Inferior parietal cortex (tissue), 1 donor: ENCODE measurements at regions not wholly inside any gene's neighbourhood (a gene's known extent, or its start where the extent isn't known, plus 50 kb on each side); places are given as distances from the start of the nearest gene placed in this dataset.
A peak's percentile ranks its signal among the peaks of the same experiment; 100 is the strongest.
"Not testable (repeated sequence)": the region's sequence is repeated elsewhere in the genome, so short reads cannot be mapped to it uniquely, and the experiment has no call there.

Source experiments
- DNase-seq: peaks from one replicate; pipeline ENCODE4 v3.0.0-alpha.2; 2016; ENCODE audit errors: extremely low spot score

GRCh38 chr16:5770118-5770517 lies 672.5 kb upstream of the EEF2KMT start:
- no peak for DNase-seq

- DNase-seq: no peak
Measured at GRCh38 chr16:5769513-5769912, 671.9 kb upstream of the EEF2KMT start.

DNA sequence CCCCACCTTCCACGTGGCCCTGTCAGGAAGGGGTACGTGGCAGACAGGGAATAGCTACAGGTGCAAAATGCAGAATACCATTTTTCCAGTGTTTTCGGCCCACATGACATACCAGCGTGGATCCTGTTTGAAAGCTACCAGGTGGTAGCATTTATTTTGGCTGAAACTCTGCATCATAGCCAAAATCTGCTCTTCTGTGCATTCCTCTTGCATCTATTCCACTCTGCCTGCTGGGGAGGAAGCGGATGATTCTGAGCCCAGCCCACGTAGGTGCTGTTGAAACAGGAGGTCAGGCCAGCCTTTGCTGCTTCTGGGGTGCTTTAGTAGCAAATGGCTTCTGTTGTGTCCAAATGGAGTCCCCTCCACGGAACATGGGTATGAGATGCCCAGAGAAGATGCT lies 670.9 kb upstream of the EEF2KMT start:
- DNase-seq: no peak

GRCh38 chr16:5763176-5763575 lies 665.6 kb upstream of the EEF2KMT start:
- no peak for DNase-seq

DNA sequence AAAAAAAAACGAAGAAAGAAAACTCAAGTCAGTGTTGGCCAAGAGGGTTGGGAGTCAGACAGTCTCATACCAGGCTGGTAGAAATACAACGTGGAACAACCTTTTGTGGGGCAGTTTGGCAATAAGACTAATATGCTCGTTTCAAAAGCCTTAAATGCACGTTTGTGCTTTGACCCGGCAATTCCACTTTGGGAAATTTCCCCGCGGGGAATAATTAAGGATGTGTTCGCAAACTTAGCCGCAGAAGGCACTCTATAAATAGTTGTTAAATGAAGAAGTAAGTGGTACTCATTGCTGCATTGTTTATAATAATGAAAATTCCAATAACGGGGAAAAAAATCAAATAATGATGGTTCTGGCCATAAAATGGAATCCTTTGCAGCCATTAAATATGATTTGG lies 664.8 kb upstream of the EEF2KMT start:
- no peak for DNase-seq

DNA sequence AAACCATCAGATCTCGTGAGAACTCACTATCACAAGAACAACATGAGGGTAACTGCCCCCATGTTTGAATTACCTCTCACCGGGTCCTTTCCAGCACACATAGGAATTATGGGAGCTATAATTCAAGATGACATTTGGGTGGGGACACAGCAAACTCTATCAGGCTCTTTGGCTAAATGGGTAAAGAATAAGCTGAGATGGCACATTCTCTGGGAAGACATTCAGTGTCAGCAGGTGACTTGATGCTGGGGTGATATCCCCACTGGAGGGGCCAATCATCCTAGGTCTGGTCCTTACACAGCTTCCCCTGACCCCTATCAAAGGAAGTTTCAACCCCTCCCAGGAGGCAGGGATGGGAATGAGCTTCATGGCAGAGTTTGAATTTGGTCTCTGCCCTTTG lies 664.0 kb upstream of the EEF2KMT start:
- no peak for DNase-seq

- DNase-seq: no peak
Measured at GRCh38 chr16:5758281-5758680, 660.7 kb upstream of the EEF2KMT start.

DNA sequence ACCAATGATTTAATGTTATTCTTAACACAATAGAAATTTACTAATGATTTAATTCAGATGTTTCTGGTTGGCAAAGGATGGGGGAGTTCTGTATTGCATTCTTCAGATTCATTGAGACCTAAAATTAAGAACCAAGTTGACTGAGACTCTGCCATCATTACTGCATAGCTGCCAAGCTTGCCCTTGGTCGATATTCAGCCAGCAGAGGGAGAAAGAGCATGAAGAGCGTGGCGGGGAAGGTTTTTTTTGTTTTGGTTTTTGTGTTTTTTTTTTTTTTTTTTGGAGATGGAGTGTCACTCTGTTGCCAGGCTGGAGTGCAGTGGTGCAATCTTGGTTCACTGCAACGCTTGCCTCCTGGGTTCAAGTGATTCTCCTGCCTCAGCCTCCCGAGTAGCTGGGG lies 659.4 kb upstream of the EEF2KMT start:
- no peak for DNase-seq

- no peak for DNase-seq
Measured at GRCh38 chr16:5753381-5753780, 655.8 kb upstream of the EEF2KMT start.

GRCh38 chr16:5751216-5751615 lies 653.6 kb upstream of the EEF2KMT start:
- DNase-seq: no peak

- DNase-seq: not testable (repeated sequence)
Measured at GRCh38 chr16:5750439-5750838, 652.8 kb upstream of the EEF2KMT start.

GRCh38 chr16:5738586-5738985 lies 641.0 kb upstream of the EEF2KMT start:
- no peak for DNase-seq

- DNase-seq: peak; percentile 30
Measured at GRCh38 chr16:5736209-5736930, 638.8 kb upstream of the EEF2KMT start.

DNA sequence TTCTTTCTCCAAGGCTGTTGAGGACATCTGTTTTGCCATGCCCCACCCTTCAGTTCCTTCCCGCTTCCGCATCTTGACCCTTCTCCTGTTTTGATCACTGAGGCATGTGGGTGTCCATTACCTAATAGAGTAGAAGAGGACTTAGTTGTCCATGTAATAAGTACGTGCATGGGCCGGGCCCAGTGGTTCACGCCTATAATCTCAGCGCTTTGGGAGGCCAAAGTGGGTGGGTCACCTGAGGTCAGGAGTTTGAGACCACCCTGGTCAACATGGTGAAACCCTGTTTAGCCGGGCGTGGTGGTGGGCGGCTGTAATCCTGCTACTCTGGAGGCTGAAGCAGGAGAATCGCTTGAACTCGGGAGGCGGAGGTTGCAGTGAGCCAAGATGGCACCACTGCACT lies 637.8 kb upstream of the EEF2KMT start:
- no peak for DNase-seq

DNA sequence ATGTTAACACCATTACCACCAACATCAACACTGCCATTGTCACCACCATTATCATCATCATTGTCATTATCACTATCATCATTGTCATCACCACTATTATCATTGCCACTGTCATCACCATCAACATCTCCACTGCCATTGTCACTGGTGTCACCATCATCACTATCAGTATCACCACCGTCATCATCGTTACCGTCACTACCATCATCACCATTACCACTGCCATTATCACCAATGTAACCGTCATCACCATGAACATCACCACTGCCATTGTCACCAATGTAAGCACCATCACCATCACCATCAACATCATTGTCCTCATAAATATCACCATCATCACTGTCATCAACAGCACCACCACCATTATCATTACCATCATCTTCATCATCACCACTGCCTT lies 633.2 kb upstream of the EEF2KMT start:
- no peak for DNase-seq

DNA sequence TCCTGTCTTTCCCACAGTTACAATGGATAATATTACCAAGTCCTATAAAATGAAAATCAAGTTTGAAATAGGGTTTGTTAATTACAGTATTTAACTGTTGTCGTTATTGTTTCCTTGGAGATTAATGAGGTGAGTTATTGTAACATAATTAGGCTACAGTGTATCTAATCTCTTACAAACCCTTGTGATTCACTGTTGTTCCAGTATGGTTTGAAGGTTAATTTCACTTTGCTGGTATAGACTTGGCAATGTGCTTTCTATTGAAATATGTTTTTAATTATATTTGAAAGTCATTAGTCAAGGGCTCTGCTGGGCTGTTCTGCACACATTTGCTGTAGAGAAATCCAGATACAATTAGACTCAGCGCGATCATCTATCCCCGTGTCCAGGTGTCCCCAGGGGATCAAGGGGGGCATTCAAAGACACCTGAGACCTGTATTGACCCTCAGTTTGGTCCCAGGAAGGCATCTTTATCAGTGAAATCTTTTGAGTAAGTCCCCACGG lies 624.6 kb upstream of the EEF2KMT start:
- DNase-seq: no peak

DNA sequence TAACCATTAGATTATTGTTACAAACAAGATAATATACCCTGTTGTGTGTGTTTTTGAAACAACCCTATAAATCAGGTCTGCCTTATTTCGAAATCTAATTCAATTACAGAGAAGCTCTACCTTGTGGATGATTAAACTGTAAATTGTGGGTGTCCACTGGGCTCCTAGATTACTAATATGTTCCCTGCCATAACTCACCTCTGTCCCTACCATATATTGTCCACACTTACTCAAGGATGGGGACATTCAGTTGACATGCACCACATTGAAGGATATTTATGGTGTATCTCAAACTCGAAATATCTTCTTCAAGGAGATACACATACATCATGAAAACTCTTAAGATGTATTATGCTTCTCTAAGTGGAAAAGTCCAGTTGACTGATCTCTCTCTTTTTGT lies 617.6 kb upstream of the EEF2KMT start:
- no peak for DNase-seq

- DNase-seq: no peak
Measured at GRCh38 chr16:5709889-5710288, 612.3 kb upstream of the EEF2KMT start.

- no peak for DNase-seq
Measured at GRCh38 chr16:5706211-5706610, 608.6 kb upstream of the EEF2KMT start.

GRCh38 chr16:5704271-5704670 lies 606.7 kb upstream of the EEF2KMT start:
- DNase-seq: no peak

- DNase-seq: no peak
Measured at GRCh38 chr16:5693426-5693825, 595.8 kb upstream of the EEF2KMT start.

- no peak for DNase-seq
Measured at GRCh38 chr16:5681966-5682365, 584.4 kb upstream of the EEF2KMT start.

- no peak for DNase-seq
Measured at GRCh38 chr16:5678371-5678770, 580.8 kb upstream of the EEF2KMT start.

DNA sequence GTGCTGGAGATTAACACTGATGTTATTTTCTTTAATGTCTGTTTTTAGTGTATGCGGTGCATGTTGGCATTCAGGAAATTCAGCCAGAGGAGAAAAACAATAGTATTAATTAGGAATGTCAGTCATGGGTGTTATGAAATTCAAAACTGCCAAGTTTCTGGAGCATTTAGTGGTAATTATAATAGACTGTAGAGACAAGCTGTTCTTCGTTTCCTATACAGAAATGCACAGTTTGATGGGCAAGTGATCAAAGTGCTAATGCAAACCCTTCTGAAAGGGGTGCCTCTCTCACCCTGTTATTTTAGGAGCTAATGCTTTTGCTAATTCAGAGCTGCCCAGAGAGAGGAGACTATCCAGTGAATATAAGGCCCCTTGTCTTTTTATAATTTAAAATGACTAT lies 573.8 kb upstream of the EEF2KMT start:
- DNase-seq: no peak
